Testis (tissue), 2 donors: ENCODE measurements at regions not wholly inside any gene's neighbourhood (a gene's known extent, or its start where the extent isn't known, plus 50 kb on each side); places are given as distances from the start of the nearest gene placed in this dataset.

Experiments
- CTCF ChIP-seq, 3 experiments: fragments of 450-650 bp in 2 of 3; fragments of 200-600 bp in 1 of 3; sonication (generic) in 1 of 3; IDR thresholded peaks; one replicate each; pipeline ENCODE4 v1.5.1; 2016 to 2019; ENCODE audit warnings: antibody characterized with exemption in 3 of 3, mild to moderate bottlenecking in 2 of 3, moderate library complexity in 1 of 3
- POLR2A ChIP-seq: fragments of 450-650 bp; IDR thresholded peaks from one replicate; pipeline ENCODE4 v1.6.1; 2017; ENCODE audit warnings: antibody characterized with exemption, mild to moderate bottlenecking, moderate library complexity

GRCh38 chr4:11268149-11268548 lies 160.5 kb downstream of the HS3ST1 start:
- TF ChIP-seq CTCF (IDR thresholded peaks at IDR 0.05): no peak
- TF ChIP-seq POLR2A: no peak
